Left lung (tissue), 4 donors: ENCODE measurements at regions not wholly inside any gene's neighbourhood (a gene's known extent, or its start where the extent isn't known, plus 50 kb on each side); places are given as distances from the start of the nearest gene placed in this dataset.

Source experiments
- ATAC-seq: fragments of 200-7000 bp; cut with Tn5 transposase; one replicate; pipeline ENCODE4 v1.9.1; 2020; ENCODE audit warnings: moderate library complexity
- DNase-seq, 4 donors: peaks; one replicate each; pipeline ENCODE4 v3.0.0-alpha.2; 2013 to 2020
- H3K27ac ChIP-seq, 2 donors: fragments of 200-600 bp; sonication (generic) in 1 of 2; one replicate each; pipeline versions ENCODE4 v1.5.0 to v1.8.0; 2020 to 2021
- H3K27me3 ChIP-seq, 2 donors: fragments of 200-600 bp; sonication (generic) in 1 of 2; one replicate each; pipeline versions ENCODE4 v1.5.0 to v1.8.0; 2020 to 2021
- H3K36me3 ChIP-seq, 2 donors: fragments of 200-600 bp; sonication (generic) in 1 of 2; one replicate each; pipeline versions ENCODE4 v1.5.0 to v1.8.0; 2020 to 2021
- H3K4me1 ChIP-seq, 2 donors: fragments of 200-600 bp; one replicate each; pipeline ENCODE4 v1.8.0; 2021
- H3K4me3 ChIP-seq, 2 donors: fragments of 200-600 bp; sonication (generic) in 1 of 2; one replicate each; pipeline versions ENCODE4 v1.5.0 to v1.8.0; 2020 to 2021; ENCODE audit warnings: mild to moderate bottlenecking in 1 of 2
- H3K9me3 ChIP-seq, 2 donors: fragments of 200-600 bp; sonication (generic) in 1 of 2; one replicate each; pipeline versions ENCODE4 v1.5.0 to v1.8.0; 2020 to 2021
- CTCF ChIP-seq, 2 donors: fragments of 200-600 bp; sonication (generic) in 1 of 2; IDR thresholded peaks; one replicate each; pipeline versions ENCODE4 v1.5.0 to v1.8.0; 2021; ENCODE audit warnings: antibody characterized with exemption in 2 of 2
- intact Hi-C, 2 donors: fragments of 100-400 bp; cut with DNase I; formaldehyde crosslinking; loops; one replicate each; pipeline versions ENCODE4 v1.11.2 to v1.14.2; 2022
- donor health status: DM: no; HTN: yes; CAD: no.
- donor health status: DM: no; HTN: no; CAD: no.

GRCh38 chr4:77415689-77416088 is 189.9 kb upstream of the CXCL13 start:
- DNase-seq (no peak), ATAC-seq (no peak)
- H3K4me3 ChIP-seq: no peak overlapping the region

DNA sequence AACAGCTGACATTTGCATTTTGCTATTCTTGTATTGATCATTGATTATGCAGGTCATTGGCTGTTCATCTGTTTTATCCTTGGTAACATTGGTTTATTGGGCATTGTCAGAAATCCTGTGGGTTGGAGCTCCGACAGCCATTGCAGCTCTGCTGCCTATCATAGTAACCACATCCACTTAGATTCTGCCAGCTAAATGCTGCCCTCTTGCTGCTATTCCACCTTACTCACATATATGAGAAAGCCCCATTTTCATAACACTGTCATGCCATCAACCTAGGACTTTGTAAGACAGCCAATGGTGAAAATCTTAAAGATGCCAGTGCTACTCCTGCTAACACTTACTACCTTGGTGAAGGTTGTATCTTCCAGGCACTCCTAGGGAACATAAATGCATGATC is 187.3 kb upstream of the CXCL13 start:
- no peaks in the 10 kb centered on the region for H3K27me3 ChIP-seq
- DNase-seq: no peak
- peak; percentile 42 for ATAC-seq
- H3K27ac ChIP-seq: no peak overlapping the region
- no peaks in the 10 kb centered on the region for H3K4me1 ChIP-seq
- H3K9me3 ChIP-seq: no peaks in the 10 kb centered on the region
- no peaks in the 10 kb centered on the region for H3K36me3 ChIP-seq
- H3K4me3 ChIP-seq: no peak overlapping the region
- no peak for TF ChIP-seq CTCF (IDR thresholded peaks at IDR 0.05)
- intact Hi-C loops: no loop called here

More at GRCh38 chr4:77415689-77416088, 189.9 kb upstream of the CXCL13 start:
- H3K27me3 ChIP-seq: no peaks in the 10 kb centered on the region
- no peaks in the 10 kb centered on the region for H3K9me3 ChIP-seq
- H3K27ac ChIP-seq: no peak overlapping the region
- no peak for TF ChIP-seq CTCF (IDR thresholded peaks at IDR 0.05)
- no peaks in the 10 kb centered on the region for H3K36me3 ChIP-seq
- intact Hi-C loops: no loop called here
- H3K4me1 ChIP-seq: no peaks in the 10 kb centered on the region

GRCh38 chr4:77430847-77431246 is 174.8 kb upstream of the CXCL13 start:
- H3K9me3 ChIP-seq: no peaks in the 10 kb centered on the region
- intact Hi-C loops: no loop called here
- TF ChIP-seq CTCF (IDR thresholded peaks at IDR 0.05): no peak
- DNase-seq (no peak), ATAC-seq (no peak)
- no peaks in the 10 kb centered on the region for H3K36me3 ChIP-seq
- no peaks in the 10 kb centered on the region for H3K27me3 ChIP-seq
- no peak overlapping the region for H3K27ac ChIP-seq
- no peak overlapping the region for H3K4me3 ChIP-seq
- H3K4me1 ChIP-seq: peaks cover 6% of the 10 kb centered on the region in 2 donors

DNA sequence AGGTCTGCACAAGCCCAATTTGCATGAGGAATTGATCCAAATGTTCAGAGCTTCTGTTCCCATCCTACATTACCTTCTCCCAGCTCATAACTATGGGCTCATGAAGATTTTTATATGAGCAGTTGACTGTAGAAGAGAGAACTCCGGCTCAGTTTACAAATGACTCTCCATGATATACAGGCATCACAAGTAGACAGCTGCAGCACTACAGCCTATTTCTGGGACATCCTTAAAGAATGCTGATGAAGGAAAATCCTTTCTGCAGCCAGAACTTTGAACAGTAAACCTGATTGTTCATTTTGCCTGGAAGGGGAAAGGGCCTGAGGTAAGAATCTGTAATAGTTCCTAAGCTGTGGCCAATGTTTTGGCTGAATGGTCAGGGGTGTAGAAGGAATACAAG is 174.1 kb upstream of the CXCL13 start:
- Histone ChIP-seq H3K27ac (no peak overlapping the region), H3K4me3 (no peak overlapping the region), H3K4me1 (peaks cover 6% of the 10 kb centered on the region in 2 donors), H3K27me3 (no peaks in the 10 kb centered on the region), H3K9me3 (no peaks in the 10 kb centered on the region), H3K36me3 (no peaks in the 10 kb centered on the region)
- no peak for TF ChIP-seq CTCF (IDR thresholded peaks at IDR 0.05)
- ATAC-seq (no peak), DNase-seq (no peak)
- intact Hi-C loops: no loop called here

GRCh38 chr4:77432717-77433417 is 172.8 kb upstream of the CXCL13 start:
- Histone ChIP-seq H3K4me3 (no peak overlapping the region), H3K9me3 (no peaks in the 10 kb centered on the region), H3K27ac (no peak overlapping the region), H3K36me3 (no peaks in the 10 kb centered on the region), H3K4me1 (peaks cover 6% of the 10 kb centered on the region in 2 donors), H3K27me3 (no peaks in the 10 kb centered on the region)
- ATAC-seq: peak; percentile 37
- no peak for TF ChIP-seq CTCF (IDR thresholded peaks at IDR 0.05)
- intact Hi-C loops: no loop called here
- DNase-seq: no peak
